ENCODE measurements at regions not wholly inside any gene's neighbourhood (a gene's known extent, or its start where the extent isn't known, plus 50 kb on each side); places are given as distances from the start of the nearest gene placed in this dataset.
"Not testable (repeated sequence)": the region's sequence is repeated elsewhere in the genome, so short reads cannot be mapped to it uniquely, and the experiment has no call there.

DNA sequence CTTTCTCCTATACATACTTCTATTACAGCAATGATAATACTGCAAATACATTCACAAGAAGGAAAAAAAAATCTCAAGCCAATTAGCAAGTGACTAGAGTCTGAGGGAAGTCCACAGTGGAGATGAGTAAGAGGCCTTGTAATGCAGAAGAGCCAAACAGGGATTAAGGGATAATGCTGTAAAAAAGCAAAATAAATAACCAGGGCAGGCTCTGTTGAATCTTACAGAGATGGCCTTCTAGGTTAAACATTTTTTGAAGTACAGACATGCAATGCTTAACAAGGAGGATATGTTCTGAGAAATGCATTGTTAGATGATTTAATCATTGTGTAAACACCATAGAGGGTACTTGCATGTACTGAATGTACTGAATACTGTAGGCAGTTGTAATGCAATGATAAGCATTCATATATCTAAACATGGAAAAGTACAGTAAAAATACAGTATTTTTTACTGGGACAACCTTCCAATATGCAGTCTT lies 122.1 kb upstream of the RMDN2 start:
- DNase-seq (ENCODE audit: low spot score) (peak; percentile 90), FAIRE-seq (peak; percentile 91)

DNA sequence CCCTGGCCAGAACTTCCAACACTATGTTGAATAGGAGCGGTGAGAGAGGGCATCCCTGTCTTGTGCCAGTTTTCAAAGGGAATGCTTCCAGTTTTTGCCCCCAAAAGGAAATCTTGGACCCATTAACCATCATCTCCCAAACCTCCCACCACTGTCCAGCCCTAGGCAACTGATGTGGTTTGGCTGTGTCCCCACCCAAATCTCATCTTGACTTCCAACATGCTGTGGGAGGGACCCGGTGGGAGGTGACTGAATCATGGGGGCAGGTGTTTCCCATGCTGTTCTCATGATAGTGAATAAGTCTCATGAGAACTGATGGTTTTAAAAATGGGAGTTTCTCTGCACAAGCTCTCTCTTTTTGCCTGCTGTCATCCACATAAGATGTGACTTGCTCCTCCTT lies 119.1 kb upstream of the RMDN2 start:
- not testable (repeated sequence) for FAIRE-seq; DNase-seq (ENCODE audit: low spot score)

DNA sequence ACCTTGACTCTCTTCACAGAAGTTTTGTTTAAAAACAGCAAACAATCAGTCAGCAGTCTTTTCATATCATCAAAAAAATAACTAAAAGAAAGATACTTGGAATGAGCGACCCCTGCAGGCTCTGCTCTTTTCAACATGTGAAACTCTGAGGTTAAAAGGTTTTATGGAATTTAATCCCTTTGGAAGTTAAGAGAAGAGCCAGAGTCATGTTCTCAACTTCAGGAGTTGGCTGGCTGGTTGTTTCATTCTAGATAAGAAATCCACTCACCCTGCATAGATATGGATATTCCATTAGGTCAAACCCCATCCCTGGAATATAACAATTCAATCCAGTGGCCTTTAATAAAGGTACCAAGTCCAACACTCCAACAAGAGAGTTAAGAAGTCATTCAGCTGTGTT lies 115.6 kb upstream of the RMDN2 start:
- FAIRE-seq (no peak), DNase-seq (ENCODE audit: low spot score) (no peak)

DNA sequence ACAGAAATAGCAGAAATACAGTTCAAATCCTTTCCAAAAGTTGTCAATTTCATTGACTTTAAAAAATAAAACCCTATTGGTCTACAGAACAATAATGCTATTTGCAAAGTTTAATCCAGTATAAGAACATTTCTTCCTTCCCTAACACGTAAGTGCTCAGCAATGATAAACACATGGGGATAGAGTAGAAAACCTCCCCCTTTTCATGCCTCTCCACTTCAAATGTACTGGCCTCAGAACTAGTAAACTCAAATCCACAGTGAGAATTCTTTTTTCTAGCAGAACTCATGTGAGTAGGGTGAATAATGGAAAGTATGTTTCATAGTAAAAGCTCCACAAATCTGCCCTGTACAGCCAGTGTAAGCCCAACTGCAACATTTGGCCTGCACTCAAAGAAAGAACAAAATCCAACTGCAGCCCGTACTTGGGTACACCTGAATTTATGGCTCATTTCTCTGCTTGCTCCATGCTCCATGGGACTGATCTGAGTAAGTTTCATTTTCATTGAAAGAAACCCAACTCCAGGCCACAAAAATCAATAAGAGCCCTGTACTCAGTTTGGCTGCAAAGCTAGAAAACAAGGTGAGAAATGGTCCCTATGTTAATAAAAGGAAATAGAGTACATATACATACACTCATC lies 115.0 kb upstream of the RMDN2 start:
- no peak for FAIRE-seq
- DNase-seq (ENCODE audit: low spot score), result no peak

DNA sequence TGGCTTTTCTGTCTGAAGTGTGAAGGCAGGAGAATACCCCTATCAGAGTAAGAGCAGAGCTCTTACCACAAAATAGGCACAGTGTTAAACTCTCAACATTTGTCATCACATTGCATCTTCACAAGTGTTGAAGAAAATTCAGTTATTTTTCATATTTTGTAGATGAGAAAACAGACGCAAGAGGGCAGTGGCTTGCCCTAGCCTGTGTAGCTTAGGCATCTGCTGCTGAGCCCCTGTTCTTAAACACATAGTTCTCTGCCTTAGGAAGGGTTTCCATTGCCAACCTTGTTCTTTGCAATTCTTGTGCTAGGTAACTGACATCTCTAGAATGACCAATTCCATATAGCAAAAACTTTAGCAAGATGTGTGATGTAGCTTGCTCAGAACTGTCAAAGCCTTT lies 112.7 kb upstream of the RMDN2 start:
- DNase-seq (ENCODE audit: low spot score), result no peak
- FAIRE-seq, result no peak

DNA sequence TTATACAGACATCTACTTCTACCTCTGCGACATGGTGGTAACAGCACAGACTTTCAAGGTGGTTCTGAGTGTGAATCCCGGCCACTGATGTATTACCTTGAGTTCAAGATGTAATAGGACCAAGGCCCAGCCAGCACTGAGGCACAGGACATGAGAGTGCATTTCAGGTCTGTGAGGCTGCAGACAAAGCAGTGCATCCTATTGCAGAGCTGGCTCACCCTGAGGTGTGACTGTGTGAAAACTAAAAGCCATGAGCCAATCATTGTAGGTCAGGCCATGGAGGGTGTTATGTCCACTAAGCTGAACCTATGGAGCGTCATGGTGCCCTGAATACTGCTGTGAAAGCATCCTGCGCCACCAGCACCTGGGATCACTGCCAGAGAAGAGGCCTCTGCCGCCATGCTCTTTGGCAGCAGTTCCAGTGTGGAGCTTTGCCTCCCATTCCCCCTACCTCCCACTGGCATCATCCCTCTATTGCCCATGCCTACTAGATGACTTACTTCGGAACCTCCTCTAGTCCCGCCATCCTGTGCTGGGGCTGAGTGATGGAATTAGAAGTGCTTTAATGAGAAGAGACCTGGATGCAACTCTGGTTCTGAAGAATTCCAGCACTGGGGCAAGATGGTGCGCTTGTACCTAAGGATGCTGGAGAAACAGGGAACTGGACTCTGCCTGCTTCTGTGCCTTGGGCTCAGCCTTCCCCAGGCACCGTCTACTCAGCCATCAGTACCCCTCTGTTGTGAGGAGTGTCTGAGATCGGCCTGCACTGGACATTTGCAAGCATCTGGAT lies 112.0 kb upstream of the RMDN2 start:
- DNase-seq (ENCODE audit: low spot score), result no peak
- FAIRE-seq, result no peak

DNA sequence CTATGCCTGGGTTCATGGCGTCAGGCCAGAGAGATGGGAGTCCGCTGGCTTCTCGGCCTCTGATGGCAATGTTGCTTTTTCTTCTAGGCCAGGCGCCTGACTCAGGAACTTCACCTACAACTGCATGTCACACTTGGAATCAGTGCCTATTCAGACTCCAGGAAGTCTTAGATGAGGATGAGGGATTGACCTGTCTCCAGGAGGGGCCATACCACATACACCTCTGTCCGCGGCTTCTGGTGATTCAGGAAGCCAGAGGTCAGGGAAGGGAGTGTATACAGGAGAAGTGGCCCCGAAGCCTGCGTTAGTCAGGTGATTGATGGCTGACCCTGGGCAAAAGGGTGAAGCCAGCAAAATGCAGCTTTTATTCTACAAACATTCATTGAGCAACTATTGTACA lies 109.1 kb upstream of the RMDN2 start:
- FAIRE-seq, result no peak
- no peak for DNase-seq (ENCODE audit: low spot score)

DNA sequence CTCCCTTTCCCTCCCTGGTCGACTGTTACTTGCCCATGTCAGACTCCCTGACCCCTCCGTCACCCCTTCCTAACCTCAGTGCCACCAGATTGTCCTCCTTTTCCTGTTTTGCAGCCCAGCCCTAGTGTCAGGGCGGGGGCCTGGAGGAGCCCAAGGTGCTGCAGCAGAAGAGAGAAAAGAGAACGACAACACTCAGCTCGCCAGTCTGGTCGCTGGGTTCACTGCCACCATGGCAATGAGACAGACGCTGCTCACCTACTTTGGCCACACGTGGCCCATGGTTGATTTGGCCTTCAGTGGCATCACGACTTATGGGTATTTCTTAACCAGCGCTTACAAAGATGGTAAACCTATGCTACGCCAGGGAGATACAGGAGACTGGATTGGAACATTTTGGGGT lies 108.4 kb upstream of the RMDN2 start:
- DNase-seq (ENCODE audit: low spot score), result no peak
- FAIRE-seq, result no peak

DNA sequence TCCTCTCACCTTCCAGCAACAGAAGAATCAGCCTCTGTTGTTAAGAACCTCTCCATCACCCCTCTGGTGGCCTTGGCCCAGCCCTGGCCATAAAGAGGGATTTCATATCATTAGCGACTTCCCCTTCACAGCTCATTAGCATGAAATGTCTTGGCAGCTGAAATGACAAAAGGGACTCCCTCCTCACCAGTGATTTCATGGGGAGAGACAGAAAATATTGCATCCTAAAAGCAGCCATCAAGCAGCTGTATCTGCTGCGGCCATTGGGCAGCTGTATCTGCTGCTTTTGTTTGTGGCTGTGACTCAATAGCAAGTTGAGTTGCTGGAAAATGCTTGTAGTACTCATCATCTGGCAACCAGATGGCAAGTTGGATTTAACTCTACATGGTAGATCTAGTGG lies 105.9 kb upstream of the RMDN2 start:
- FAIRE-seq (no peak), DNase-seq (ENCODE audit: low spot score) (no peak)

DNA sequence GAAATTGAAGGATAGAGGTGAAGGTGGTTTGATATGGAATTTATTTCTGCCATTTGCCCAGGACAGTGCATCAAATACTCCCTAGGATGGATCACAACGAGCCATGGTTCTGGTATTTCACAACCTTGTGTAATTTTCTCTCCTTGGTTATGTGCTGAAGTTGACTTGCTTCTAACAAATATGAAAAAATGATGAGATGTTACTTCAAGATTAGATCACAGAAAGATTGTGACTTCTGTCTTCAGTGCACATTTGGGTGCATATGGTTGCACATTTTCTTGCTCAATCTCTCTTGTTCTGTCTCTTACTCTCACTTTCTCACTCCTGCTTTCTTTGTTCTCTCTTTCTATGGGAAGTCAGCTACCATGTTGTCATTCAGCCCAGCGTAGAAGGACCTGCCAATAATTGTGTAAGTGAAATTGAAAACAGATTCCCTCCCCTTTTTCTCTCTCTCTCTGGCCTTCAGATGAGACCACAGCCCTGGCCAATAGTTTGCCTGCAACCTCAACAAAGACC lies 104.6 kb upstream of the RMDN2 start:
- no peak for FAIRE-seq
- DNase-seq (ENCODE audit: low spot score), result no peak

DNA sequence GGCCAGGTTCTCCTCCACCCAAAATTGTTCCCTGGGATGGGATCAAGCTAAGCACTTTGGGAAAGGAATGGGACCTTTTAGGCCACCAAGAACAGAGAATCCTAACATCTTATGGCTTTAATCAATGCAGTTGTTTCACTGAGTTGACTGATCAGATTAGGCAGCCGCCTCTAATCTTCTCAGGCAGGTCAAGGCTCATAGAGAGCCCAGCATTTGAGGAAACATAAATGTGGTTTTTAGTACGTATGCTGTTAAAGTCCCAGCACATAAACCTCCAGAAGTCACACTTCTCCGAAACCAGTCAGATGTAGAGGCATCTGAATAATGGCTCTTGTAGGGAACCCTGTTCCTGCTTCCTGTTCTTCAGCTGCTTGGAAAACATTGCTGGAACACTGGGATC lies 99.5 kb upstream of the RMDN2 start:
- no peak for DNase-seq (ENCODE audit: low spot score)
- FAIRE-seq, result no peak

DNA sequence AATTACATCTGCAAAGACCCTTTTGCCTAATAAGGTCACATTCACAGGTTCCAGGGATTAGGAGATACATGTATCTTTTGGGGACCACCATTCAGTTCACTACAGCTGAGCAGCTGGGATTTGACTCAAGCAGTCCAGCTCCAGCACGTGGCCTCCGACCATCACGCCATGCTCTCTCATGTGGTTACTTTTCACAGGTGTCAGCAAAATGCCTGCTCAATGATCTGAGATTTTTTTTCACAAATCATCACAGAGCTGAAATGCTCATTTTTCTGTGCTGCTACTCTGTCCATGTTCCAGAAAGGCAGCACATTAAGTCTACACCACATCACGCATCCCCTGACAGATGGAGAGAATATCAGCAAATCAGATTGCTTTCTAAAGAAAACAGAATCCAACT lies 98.5 kb upstream of the RMDN2 start:
- FAIRE-seq (no peak), DNase-seq (ENCODE audit: low spot score) (no peak)

DNA sequence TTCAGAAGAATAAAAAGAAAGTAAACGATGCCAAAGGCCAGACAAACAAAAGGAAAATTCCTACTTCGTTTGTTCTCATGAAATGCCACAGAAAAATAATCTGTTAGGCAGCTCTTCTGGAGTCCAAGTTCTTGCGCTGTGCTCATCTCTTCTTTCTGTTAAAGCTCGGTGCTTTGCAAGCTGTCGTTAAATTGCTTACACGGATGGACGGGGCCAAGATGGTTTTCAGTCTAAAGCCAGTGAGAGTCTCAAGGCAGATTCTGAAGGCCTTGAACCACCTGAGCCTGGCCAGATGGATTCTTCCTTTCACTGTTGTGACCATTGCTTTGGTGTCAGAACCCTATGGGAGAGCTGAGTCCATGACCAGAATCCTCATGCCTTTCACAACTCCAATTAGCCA lies 97.6 kb upstream of the RMDN2 start:
- no peak for FAIRE-seq
- DNase-seq (ENCODE audit: low spot score), result no peak

DNA sequence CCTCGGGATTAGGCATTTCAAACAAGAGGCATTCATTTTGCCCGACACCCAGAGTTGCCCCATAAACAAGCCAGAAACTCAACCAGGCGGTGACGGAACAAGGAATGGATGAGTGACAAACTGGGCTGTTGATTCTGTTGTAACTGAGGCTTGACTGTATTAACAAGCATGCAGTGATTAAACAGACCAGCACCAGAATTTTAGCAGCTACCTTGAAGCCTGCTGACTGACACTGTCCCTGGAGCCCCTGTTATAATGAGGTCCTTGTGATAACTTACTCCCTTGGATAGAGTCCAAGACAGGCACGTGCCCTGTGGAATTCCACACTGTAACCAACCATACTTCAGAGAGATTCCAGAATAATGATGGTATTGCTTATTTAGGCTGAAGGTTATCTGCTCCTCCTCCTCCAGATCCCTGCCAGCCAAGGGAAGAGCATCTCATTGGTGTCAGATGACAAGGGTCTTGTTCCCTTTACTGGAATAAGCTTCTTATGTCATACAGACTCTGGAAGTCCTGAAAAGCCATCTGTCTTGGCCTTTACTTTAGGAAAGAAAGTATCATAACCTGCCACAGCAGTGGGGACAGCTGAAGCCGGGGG lies 97.1 kb upstream of the RMDN2 start:
- DNase-seq (ENCODE audit: low spot score) (peak; percentile 91), FAIRE-seq (peak; percentile 56)

DNA sequence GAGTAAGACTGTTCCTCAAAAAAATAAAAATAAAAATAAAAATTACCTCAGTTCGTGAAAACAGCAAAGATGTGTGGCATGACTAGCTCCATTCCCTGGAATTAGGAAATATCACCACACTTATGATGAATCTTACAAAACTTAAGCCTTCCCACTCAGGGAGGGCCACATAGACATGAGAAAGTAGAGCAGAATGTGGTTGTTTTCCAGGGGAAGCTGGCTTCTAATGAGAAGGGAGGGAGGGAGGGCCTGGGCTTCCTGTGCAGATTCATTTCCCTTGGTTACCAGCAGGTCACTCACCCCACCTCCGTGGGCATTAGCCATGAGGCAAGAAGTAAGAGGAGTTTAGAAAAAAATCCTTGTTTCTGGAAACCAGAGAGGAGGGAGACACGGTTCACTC lies 95.9 kb upstream of the RMDN2 start:
- DNase-seq (ENCODE audit: low spot score) (peak; percentile 85), FAIRE-seq (no peak)

DNA sequence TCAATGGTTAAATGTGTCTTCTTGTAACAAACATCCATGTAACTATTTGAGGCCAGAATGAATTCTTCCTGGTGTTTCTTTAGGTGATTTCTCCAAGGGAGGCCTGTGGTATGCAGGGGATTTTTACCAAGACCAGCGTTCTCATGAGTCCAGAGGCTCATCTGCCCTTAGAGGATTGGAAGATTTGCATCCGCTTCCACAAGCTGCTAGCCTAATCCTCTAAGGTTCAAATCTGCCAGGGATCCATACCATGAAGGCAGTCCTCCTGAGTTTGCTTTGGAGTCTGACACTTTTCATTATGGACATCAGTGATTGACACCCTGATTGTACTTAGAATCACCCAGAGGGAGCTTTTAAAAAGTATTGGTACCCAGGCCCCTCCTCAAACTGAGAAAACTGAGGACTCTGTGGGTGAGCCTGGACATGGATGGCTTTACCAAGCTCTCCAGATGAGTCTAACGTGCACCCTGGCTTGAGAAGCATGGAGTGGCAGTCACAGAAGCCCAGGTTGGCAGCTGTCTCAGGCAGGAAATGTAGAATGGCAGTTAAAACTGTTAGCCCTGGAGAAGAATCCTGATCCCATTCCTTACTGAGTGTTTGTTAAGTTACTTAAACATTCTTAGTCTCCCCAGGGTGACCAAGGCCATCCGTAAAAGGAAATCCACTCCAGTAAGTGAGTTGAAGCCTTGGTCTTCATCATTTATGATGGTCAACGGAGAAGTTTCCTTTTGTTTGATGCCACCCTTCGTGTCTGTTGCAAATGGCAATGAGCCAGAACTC lies 95.3 kb upstream of the RMDN2 start:
- FAIRE-seq, result no peak
- DNase-seq (ENCODE audit: low spot score), result no peak

DNA sequence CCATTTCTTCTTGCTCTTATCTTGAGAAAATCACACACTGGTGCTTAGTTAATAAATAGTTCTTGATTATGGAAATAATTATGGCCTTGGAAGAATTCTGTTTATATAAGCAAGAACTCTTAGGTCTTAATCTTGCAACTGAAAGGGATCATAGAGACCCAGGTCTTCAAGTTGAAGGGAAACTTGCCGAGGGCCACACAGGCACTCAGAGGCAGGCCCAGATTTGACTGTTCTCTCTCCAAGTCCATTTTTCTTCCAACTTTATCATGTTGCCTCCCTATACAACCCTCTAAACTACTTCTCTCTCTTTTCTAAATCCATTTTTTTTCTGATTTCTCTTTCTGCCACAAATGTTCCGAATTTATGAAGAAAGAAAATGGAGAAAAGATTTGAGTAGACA lies 94.5 kb upstream of the RMDN2 start:
- DNase-seq (ENCODE audit: low spot score) (no peak), FAIRE-seq (no peak)

DNA sequence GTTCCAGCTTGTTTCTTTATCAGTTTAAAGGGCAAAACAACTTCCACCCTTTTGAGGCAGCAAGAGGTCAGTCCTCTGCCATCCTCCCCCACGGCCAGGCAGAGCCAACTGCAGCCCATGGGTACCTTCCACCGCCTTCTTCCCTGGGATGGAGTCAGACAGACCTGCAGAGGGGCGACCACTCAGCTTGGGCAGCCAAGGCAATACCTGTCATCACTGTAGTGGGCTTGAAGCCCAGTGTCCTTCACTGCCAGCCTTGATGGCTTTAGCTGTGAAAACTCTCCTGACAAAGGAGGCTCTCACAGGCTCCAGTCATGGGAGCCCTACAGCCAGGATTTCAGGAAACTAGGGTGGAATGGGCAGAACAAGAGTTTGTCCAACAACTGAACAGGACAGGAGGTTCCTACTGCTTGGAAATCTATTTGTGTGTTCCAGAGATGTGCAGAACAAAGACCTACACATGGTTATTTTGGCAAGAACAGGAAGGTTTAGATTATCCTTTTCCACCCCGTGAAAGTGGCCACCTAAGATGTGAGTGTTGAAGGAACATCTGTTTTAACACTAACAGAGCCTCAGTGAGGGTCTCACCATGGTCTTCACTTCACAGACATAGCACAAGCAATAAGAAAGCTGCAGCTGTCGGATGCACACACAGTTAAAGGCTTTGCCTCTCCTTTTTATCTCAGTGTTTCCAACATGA lies 93.9 kb upstream of the RMDN2 start:
- DNase-seq (ENCODE audit: low spot score), result no peak
- FAIRE-seq, result no peak

DNA sequence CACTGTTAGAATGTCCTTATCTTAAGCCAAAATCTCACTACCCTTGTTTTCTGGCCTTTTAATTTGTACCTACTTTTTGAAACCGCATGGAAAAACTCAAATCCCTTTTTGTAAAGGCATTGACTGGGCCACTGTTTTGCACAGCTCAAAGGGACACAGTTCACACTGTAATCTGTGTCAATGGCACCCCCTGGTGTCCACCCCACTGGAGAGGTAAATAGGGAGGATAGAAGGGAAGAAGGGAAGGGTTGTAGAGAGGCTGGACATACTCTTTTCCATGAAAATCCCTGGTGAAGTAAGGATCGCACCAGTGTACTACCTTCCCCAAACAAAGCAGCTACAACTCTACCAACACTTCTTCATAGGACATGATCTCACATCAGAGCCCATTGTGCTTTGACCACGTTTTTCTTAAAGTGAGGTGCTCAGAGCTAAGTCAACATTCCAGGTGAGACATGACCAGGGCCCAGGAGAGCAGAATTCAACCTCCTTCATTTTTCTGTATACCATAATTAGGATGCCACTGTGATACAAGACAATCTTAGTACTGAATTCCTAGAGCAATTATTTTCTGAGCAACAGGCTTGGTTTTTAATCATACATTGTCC lies 92.4 kb upstream of the RMDN2 start:
- peak; percentile 70 for DNase-seq (ENCODE audit: low spot score)

DNA sequence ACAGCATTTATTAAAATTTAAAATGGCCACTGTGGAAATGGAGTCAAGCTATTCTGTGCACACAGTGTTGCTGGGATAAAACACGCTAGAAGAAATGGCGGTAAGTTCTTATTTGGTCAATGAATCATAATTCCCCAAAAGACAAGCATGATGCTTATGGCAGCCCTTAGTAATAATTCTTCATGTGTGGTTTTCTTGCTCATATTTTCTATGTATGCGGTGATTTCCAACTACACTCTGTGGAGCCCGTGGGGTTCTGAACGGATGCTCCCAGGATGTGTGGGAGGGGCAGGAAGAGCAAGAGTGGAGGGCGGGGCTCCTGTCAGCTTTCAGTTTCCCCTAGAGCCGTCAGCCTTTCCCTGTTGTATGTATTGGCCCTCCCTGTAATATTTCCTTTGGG lies 91.7 kb upstream of the RMDN2 start:
- no peak for DNase-seq (ENCODE audit: low spot score)

More for the DNA sequence above, 92.4 kb upstream of the RMDN2 start:
- FAIRE-seq, result peak; percentile 74

DNA sequence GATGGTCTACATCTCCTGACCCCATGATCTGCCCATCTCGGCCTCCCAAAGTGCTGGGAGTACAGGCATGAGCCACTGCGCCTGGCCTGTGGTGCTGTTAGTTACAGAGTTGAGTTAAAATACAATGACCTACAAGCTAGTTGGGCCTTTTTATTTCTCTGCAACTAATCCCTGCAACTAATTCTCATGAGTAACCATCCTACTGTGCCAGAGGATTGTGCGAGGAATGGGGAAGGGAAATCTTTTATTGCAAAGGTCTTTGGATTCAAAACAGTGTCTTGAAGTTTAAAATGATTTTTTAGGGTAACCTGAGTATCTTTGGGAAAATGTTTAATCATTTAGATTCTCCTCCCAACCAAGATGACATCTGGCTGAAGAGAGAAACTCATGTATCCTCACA lies 88.8 kb upstream of the RMDN2 start:
- no peak for FAIRE-seq
- DNase-seq (ENCODE audit: low spot score), result no peak

More for the DNA sequence above, 91.7 kb upstream of the RMDN2 start:
- no peak for FAIRE-seq
